NOMO-1 treated with DMSO at 0.1 percent for 48 hours (cell line): ENCODE measurements at regions not wholly inside any gene's neighbourhood (a gene's known extent, or its start where the extent isn't known, plus 50 kb on each side); places are given as distances from the start of the nearest gene placed in this dataset.

Experiments
- DNase-seq: peaks from one replicate; lab custom pipeline; 2025; ENCODE audit not compliant: unreplicated experiment; lab: John Stamatoyannopoulos, UW

DNA sequence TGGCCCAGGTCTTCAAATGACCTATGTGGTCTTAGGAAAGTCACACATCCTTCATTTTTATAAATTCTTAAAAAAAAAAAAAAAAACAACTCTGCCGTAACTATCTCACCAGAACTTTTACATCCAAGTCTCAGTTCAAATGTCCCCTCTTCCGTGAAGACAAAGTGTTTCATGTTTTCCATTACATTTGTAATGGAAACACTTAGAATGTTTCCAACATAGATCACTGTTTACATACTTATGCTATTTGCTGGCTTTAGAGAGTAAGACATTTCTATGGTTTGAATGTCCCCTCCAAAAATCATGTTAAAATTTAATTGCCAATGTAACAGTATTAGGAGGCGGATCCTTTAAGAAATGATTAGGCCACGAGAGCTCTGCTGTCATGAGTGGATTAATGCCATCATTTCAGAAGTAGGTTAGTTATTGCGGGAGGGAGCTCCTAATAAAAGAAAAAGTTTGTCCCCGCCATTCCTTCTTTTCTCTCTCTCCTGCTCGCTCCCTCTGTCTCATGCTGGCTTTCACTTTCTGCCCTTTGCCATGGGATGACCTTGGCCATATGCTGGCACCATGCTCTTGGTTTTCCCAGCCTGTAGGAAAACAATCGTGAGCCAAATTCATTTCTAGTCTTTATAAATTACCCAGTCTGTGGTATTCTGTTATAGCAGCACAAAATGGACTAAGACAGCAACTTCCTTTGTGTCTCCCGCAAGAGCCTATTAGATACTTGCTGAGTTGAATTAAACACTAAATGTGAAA, 887.8 kb upstream of the SOX9 start:
- DNase-seq = no peak

DNA sequence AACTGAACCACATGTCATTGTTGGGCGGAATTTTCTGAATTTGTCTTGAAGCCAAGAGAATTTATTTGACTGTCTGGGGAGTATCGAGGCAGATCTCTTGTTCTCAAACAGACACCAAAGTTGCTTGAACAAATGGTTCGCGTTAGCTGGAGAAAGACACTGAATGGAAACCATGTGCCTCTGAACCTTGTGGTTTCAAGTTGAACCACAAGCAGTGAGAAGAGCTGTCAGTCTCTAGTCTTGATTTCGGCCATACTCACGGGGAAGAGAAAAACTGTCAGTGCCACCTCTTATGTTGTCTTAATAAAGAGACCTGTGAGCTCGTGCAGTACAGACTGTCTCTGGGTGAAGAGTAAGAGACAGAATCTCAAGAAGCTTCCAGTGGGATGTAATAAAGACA, 886.5 kb upstream of the SOX9 start:
- DNase-seq = no peak

DNA sequence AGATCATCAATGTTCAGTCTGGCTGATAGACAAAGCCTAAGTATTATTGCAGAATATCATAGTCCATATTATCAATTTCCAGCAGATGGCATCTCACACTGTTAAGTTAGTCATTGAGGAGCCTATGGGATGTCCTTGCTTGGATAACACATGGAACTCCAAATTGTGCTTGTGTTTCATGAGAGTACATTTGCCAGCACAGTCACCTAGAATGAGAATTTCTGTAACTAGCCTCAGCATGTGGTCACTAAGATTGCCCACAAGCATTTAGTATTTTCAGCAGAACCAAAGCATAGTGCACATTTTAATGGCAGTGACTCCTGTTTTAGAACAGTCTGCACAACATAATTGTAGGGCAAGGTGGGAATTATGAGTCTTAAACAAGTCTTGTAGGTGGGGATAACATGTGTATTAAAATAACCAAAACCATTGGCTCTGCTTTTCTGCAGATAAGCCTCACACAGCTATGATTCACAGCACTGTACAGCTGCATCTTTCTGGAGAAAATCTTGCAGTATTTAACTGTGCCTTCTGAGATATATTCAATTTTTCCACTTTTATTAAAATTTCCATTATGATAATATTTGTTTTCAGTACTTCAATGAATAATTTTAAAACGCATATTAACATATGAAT, 882.8 kb upstream of the SOX9 start:
- no peak for DNase-seq

DNA sequence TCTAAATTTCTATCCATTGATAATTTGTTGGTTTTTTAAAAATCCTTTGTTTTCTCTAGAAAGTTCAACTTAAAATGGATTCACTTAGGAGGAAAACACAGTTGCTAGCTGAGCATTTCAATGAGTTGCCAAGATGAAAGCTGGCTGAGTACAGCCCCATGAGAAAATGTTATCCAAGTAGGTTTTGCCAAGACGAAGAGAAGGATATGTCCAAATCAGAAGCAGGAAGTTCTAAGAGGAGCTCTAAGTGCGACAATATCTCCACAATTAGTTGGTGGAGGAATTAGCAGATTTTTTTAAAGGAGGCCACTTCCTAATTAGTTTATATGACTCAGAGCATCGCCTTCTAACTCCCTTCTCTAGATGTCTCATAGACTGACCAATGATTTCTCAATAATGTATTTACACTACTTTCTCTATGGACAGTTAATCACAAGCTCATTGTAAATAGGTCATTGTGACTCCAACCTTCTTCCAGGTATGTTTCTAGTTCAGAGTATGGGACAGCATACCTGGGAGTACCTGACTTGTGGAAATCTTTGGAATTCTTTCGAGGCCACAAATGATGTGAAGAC, 873.3 kb upstream of the SOX9 start:
- DNase-seq = no peak

DNA sequence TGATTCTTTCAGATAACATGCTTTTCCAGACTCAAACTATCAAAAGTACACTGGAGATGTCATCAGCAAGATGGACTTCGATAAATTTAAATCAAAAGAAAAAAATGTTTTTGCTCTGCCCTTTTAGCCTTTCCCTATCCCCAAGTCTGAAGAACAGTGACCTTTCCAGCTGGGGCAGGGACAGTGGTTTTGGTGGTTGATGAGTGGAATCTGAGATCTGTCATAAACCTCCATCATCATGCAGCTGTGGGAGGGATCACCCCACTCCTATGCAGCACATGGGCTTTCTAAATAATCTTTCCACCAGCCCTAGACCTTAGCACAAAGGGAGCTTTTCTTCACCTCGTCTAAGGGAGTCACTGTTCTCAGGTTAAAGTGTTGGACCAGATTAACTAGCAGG, 869.5 kb upstream of the SOX9 start:
- no peak for DNase-seq

DNA sequence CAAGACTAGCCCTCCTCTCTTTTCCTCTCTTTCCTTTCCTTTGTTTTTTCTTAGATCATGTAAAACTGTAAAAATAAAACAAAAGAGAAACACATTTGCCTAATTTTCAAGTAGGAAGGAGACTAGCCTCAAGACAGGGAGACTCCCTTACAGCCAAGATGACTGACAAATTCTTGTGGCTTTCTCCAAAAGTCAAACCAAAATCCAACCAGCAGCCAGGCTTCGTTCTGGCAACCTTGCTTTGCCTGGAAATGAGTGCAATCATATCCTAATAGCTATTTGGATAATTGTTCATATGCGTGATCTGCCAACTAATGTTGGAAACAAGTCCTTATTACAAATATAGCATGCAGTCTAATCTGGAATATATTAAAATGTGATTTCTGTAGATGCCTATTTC, 868.9 kb upstream of the SOX9 start:
- DNase-seq = no peak

DNA sequence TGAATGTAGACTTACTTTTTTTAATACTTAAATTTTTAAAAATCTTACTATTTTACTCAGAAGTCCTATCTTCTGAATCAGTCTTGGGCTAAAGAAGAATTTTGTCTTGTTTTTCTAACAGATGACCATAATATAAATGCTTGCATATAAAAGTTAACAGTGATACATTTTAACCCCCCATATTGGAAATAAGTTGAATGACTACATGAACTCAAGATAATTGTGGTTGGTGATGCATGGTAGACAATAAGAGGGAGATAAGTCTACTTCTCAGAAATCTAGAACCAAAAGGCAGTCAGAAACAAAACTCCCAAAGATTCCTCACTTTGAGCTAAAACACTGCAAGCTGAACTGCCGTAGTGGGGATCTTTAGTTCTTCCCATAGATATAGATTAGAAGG, 868.4 kb upstream of the SOX9 start:
- no peak for DNase-seq

DNA sequence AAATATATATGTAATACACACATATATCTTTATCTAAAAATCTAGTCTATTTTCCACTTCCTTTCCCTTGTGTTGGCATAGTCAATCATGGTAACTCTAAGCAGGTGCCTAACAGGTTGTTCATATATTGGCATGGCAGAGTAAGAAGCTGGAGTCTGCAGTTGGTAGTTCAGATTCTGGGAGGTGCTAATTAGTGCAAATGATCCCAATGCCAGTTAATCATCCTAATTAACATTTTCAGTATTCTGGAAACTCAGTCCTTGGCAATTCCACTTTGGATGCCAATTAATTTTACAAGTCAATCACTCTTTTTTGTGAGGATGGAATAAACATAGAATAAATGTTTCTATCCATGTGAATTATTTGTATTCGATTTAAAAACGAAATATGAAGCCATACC, 863.7 kb upstream of the SOX9 start:
- DNase-seq = no peak

DNA sequence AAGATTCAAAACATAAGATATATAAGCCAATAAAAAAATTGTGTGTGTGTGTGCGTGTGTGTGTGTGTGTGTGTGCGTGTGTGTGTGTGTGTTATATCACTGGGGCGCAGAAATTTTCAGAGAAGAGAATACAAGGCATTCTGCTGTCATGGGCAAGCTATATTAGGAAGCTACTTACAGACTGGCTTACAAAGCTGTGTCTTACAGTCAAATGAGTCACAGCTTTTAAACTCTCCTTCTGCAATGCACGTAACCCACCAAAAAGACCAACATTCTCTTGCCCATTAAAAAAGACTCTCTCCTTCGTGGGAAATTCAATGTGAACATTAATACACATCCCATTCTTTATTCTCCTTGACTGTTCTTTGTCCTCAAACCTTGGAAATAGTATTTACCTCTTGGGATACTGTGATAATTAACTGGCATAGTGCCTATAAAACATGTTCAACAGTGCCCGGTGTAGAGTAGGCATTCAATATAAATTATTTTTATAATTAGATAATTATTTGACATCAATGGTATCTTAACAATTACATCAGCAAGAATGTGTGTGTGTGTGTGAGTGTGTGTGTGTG, 860.4 kb upstream of the SOX9 start:
- DNase-seq = no peak

DNA sequence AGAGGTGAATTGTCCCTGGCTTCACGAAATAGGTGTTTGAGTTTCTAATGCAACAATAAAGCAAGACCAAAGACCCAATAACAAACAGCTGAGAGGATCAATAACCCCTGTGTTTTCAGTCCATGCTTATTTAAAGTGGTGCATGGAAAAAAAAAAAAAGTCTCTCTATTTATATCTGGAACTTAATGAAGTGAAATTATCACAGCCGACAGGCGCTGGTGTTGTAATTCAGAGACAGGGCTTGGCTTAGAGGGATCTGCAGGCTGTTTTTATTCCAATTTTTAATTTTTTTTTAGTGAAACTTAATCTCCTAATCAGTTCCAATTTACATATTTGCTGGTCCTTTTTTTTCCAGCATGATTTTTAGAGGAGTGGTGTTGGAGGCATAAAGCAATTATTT, 858.2 kb upstream of the SOX9 start:
- DNase-seq = no peak

DNA sequence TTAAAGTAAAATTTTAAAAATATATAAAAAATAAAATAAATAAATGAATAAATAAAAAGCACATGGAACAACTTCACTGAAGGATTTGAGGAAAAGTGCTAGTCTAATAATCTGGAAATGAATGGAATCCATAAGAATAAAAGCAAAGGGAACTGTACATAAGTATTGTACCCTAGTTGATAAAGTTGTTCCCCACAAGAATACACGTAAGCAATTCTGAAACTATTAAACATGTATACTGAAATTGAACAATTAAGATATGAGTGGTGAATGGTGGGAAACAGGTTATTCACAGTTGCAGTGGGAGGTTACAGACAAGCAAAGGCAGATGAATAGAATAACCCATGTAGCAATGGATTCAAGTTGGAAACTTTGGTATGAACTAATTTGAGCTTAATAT, 853.2 kb upstream of the SOX9 start:
- DNase-seq = no peak

DNA sequence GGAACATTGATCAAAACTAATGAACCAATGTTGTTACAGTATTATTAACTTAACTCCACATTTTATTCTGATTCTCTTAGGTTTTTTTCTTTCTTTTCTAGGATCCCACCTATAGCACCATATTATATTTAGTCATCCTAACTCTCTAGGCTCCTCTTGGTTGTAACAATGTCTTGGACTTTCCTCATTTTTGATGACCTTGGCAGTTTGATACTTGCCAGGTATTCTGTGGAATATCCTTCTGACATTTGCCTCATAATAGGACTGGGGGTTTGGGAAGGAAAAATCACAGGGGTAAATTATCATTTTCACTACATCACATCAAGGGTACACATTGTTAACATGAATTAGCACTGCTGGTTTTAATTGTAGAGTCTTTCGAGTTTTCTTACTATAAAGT, 851.6 kb upstream of the SOX9 start:
- no peak for DNase-seq

DNA sequence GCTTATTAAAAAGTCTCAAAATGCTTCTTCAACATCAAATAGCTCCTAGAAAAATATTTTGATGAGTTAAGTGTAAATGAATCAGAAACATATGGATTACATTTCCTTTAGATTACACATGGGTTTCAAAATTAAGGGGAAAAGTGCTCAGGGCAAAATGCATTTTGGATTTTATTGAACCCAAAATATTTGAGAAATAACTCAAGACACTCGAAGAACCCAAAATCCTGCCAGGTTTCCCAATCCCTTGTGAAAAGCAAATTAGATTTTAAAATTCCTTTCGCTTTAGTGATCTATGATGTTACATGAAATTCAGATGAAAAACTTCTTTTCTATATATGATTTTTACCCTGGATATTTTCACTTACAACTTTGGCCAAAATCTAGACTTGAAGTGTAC, 847.4 kb upstream of the SOX9 start:
- no peak for DNase-seq

DNA sequence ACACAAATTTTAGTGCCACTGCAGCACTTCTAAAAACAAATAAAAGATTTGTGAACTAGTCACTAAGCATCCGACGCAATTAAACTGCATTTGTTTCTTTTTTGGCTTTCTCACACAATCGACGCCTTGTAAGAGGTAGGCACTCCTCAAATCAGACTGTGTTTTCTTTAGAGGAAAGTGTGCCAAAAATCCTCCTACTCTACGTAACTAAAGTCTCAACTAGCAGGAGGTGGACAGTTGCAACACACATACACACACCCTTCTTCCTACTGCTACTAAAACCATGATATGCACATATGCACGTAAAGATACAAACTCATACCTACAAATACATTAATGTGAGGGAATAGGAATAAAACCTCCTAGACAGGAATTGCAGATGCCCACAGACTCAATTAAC, 844.7 kb upstream of the SOX9 start:
- no peak for DNase-seq

DNA sequence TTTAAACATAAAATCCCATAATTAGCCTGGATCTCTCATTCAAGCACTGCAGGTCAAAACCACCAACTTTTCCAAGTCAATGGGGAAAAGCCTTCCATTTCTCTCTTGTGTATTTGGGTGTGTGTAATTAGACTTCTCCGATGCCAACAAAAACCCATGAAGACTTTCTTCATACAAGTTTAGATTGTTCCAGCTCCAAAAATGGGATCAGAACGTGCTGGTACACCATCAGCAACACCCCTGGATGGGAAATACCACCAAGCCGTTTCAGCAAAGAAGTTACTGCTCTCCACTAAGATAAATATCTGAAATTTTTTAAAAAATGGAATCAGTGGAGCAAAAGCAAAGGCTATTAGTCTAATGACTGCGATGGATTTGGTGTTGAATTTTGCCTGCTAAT, 837.3 kb upstream of the SOX9 start:
- DNase-seq = no peak

DNA sequence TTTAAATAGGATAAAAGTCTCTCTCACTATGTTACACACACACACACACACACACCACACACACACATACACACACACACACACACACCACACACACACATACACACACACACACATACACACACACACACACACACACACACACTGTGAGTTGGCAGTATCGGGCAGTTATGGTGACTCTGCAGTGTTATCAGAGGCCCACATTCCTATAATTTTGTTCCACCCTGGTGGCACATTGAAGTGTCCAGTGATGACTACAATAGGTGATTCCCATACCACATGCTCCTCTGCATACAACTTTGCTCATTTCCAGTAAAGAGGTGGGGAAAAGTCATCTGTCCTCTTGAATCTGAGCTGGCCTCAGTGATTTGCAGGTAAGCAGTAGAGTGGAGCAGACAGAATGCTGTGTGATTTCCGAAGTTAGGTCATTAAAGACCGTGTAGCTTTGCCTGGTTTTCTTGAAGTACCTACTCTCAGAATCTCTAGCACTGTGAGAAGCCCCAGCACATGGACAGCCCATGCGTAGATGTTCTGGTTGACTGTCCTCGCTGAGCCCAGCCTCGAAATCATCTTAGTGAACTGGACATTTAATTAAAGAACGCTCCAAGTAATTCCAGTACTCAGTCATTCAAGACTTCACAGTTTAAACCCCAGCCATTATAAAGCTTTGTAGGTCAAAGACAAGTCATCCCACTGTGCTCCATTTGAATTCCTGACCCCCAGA, 836.6 kb upstream of the SOX9 start:
- no peak for DNase-seq

DNA sequence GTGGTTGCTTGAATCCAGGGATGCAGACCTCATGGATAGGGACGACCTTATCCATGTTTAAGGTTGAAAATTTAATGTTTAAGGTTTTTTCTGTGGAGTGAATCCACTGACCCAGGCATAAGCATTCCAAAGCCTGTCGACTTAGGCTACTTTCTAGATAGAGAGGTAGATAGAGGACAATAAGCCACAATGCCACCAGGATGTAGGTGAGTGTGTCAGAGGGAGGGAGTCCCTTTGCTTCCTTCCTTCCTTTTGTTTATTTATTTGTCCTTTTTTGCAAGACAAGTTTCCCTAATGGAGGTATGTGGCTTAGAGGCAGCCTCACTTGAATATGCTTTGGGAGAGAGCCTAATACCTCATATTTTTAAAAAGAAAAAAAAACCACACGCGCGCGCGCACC, 834.2 kb upstream of the SOX9 start:
- DNase-seq = no peak

DNA sequence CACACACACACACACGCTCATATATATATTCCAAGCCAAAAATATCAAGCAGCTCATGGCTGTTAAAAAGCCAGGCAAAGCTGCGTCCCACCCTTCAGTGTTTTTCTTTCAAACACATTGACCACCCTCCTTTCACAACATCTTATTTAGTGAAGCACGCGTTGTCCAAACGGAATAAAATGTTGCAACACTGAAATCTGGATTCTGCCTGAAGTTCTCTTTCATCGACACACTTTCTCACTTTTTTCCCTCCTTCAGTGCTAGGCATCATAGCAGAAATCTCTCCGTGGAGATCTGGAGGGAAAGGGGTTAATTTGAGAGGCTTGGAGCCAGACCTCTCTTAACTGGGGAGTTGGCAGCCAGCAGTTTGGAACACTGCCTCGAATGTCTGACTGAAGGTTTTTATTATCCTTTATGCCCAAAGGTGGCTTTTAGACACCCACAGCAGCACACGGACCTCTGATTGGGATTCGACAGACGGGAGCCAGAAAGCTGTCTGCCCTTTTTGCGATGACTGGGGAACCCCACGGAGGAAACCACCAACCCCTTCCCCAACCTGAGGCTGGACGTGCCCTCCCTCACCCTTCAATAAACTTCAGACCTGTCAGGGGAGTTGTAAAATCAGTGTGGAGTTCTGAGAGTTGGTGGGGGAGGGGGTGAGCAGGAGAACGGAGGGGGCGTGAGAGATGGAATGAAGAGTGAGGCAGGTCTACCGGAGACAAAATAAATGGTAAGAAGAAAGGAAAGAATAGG, 833.6 kb upstream of the SOX9 start:
- DNase-seq = no peak

DNA sequence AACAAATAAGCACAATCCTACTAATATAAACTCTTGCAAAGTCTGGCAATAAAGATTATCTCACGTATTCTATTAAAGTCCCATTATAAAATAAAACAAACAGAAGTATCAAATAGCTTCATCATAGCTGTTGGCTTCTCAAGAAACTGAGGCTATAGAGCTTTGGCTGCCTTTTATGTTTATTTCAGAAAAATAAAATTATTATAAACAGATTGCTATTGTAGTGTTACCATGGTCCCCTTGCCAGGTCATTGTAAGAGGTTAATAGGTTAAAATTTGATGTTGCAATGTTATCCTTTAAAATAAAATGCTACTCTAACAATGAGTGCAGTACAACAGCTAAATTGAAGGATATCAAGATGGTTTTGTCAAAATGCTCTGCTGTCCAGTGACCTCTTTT, 828.8 kb upstream of the SOX9 start:
- DNase-seq = no peak

DNA sequence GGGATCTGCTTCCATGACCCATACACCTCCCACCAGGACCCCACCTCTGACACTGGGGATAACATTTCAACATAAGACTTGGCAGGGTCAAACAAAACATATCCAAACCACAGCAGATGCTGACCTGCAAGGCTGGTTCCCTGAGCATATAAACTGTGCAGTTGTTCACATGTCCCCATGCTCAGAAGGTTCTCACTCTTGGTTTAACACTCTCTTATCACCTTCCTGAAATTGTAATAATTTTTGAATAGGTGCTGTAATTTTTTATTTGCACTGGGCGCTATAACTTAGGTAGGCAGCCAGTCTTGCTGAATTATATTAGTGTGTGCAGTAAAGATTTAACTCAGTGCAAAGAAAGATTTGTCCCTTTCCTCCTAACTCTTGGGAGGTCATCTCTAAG, 824.8 kb upstream of the SOX9 start:
- DNase-seq = no peak

DNA sequence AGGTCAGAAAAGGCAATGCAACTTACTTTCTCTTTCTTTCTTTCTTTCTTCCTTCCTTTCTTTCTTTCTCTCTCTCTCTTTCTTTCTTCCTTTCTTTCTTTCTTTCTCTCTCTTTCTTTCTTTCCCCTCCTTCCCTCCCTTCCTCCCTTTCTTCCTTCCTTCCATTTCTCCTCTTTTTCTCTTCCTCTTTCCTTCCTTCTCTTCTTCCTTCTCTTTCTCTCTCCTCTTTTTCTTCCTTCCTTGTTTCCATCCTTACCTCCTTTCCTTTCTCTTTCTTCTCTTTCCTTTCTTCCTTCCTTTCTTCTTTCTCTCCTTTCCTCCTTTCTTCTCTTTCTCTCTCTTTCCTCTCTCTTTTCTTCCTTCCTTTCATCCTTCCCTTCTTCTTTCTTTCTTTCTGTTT, 819.8 kb upstream of the SOX9 start:
- no peak for DNase-seq
